GM18951 (cell line): ENCODE measurements at regions not wholly inside any gene's neighbourhood (a gene's known extent, or its start where the extent isn't known, plus 50 kb on each side); places are given as distances from the start of the nearest gene placed in this dataset.

Experiments
- POLR2A ChIP-seq: IDR thresholded peaks from 4 replicates; pipeline ENCODE4 v1.6.1; 2011; ENCODE audit warnings: mild to moderate bottlenecking; ENCODE audit not compliant: insufficient read length, insufficient read depth; ENCODE audit errors: extremely low read depth
- in situ Hi-C: fragments of 300-500 bp; cut with MboI; formaldehyde crosslinking; loops from one replicate; pipeline ENCODE4 v1.12.0; 2022; ENCODE audit warnings: low sequenced_read_pairs, mixed read lengths, inconsistent platforms; ENCODE audit not compliant: unreplicated experiment

- no peak for TF ChIP-seq POLR2A
- in situ Hi-C loops = loop anchor here (25.0 kb wide), 1 partner anchor 445 kb away; no protein-coding TSS in a partner anchor
These were observed 52.3 kb upstream of the CNOT10 start for GRCh38 chr3:32632533-32633265.

GRCh38 chr3:32630266-32630665 is 54.7 kb upstream of the CNOT10 start:
- in situ Hi-C loops = loop anchor here (25.0 kb wide), 1 partner anchor 443 kb away; no protein-coding TSS in a partner anchor
- TF ChIP-seq POLR2A = no peak

GRCh38 chr3:32626631-32627030 is 56.0 kb upstream of the DYNC1LI1 start:
- no peak for TF ChIP-seq POLR2A
- in situ Hi-C loops = loop anchor here (25.0 kb wide), 1 partner anchor 439 kb away; no protein-coding TSS in a partner anchor

GRCh38 chr3:32625543-32626176 is 55.0 kb upstream of the DYNC1LI1 start:
- in situ Hi-C loops = loop anchor here (25.0 kb wide), 1 partner anchor 438 kb away; no protein-coding TSS in a partner anchor

GRCh38 chr3:32623532-32623931 is 52.9 kb upstream of the DYNC1LI1 start:
- TF ChIP-seq POLR2A = no peak
- in situ Hi-C loops = no loop called here

GRCh38 chr3:32621466-32621865 is 50.8 kb upstream of the DYNC1LI1 start:
- in situ Hi-C loops = no loop called here
- TF ChIP-seq POLR2A = no peak

GRCh38 chr3:32620611-32621310 is 50.1 kb upstream of the DYNC1LI1 start:
- in situ Hi-C loops = no loop called here
- no peak for TF ChIP-seq POLR2A
